ENCODE measurements at regions not wholly inside any gene's neighbourhood (a gene's known extent, or its start where the extent isn't known, plus 50 kb on each side); places are given as distances from the start of the nearest gene placed in this dataset.

DNA sequence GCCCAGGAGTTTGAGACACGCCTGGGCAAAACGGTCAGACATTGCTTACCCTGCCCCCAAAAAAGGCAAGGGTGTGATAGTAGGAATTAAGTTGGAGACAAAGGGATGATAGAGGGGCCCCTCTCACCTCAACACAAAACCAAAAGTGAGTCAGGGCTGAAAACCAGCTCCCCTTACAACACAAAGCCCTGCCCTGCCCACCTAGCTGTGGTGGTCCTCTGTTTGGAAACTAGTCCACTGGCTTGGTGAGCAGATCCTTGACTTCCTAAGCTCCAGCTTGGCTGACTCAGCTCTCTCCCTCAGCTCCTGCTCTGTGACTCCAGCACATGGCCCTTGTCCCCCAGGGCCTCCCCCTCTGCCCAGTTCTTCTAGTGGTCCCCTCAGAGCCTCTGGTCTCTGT lies 603.8 kb downstream of the PTPRC start:
- DNase-seq, result no peak
- no peak overlapping the region for H3K27ac ChIP-seq
- WGBS, 2 donors, result 82 to 84% methylated on average over 2 of the region's 2 CpGs

DNA sequence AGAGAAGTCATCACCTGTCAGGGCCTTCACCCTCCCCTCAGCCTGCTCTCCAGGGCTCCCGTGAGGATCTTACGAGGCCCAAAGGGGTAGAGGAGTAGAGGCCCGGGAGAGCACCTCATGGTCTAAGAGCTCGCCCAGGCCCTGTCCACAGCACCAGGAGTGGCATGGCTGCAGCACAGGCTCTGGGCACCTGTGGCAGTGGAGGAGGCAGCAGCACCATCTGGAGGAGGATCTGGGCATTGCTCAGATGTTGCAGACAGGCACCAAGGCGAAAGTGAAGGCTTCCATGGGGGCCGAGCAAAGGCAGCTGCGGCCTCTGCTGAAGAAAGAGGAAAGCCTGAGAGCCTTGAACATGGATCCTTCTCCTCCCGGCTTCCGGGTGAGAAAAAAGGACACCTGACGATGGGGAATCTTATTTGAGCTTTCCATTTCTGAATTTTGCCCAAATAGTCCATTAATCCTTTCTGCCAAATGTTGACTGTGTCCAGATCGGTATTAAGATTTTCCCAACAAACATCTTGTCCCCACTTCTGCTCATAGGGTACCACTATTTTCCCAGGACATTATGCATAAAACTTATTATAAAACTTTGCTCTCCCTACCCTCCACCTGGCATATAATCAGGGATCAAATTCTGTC lies 604.7 kb downstream of the PTPRC start:
- no peaks in the 10 kb centered on the region for H3K36me3 ChIP-seq (replicated peaks in 1 of 2; ENCODE audit: insufficient read depth in 1 of 2, low read depth in 2 of 2)
- H3K27ac ChIP-seq, result no peak overlapping the region
- no peaks in the 10 kb centered on the region for H3K9me3 ChIP-seq
- no peak for TF ChIP-seq POLR2A (IDR thresholded peaks at IDR 0.05)
- TF ChIP-seq, protein P1, sequence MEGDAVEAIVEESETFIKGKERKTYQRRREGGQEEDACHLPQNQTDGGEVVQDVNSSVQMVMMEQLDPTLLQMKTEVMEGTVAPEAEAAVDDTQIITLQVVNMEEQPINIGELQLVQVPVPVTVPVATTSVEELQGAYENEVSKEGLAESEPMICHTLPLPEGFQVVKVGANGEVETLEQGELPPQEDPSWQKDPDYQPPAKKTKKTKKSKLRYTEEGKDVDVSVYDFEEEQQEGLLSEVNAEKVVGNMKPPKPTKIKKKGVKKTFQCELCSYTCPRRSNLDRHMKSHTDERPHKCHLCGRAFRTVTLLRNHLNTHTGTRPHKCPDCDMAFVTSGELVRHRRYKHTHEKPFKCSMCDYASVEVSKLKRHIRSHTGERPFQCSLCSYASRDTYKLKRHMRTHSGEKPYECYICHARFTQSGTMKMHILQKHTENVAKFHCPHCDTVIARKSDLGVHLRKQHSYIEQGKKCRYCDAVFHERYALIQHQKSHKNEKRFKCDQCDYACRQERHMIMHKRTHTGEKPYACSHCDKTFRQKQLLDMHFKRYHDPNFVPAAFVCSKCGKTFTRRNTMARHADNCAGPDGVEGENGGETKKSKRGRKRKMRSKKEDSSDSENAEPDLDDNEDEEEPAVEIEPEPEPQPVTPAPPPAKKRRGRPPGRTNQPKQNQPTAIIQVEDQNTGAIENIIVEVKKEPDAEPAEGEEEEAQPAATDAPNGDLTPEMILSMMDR (IDR thresholded peaks at IDR 0.05), result peak in 2 of 7 experiments; percentile 18 to 35
- no peaks in the 10 kb centered on the region for H3K27me3 ChIP-seq
- intact Hi-C loops (cut with DNase I), result no loop called here
- 81 to 83% methylated on average over 8 to 11 of the region's 11 CpGs for WGBS, 2 donors
- H3K4me1 ChIP-seq, result no peaks in the 10 kb centered on the region
- H3K4me3 ChIP-seq, result no peak overlapping the region
- ATAC-seq (peak; percentile 58), DNase-seq (peak in 3 of 4 donors; percentile 21 to 47 (median 36))

More for the DNA sequence above, 603.8 kb downstream of the PTPRC start:
- no peak for TF ChIP-seq POLR2A (IDR thresholded peaks at IDR 0.05)
- TF ChIP-seq, protein P1 (IDR thresholded peaks at IDR 0.05), result no peak
- ATAC-seq, result no peak
- Histone ChIP-seq H3K36me3 (replicated peaks in 1 of 2; ENCODE audit: insufficient read depth in 1 of 2, low read depth in 2 of 2) (no peaks in the 10 kb centered on the region), H3K9me3 (no peaks in the 10 kb centered on the region), H3K4me1 (no peaks in the 10 kb centered on the region), H3K4me3 (no peak overlapping the region), H3K27me3 (no peaks in the 10 kb centered on the region)
- intact Hi-C loops (cut with DNase I), result no loop called here

DNA sequence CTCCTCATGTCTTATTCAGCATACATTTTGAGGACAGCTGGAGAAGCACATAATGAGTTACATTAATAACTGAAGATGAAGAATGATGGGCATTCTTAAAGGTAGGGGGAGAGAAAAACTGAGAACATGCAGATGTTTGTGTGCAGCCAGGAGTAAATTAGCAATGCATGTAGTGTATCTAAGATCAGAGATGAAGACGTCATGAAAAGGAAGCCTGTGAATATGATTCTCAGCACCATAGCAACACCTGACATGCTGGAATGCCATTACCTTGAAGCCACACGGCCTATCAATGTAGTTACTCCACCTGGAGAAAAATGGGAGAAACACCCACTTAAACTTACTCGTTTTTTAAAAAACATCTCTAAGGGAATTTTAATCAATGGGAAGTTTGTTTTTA lies 607.1 kb downstream of the PTPRC start:
- Histone ChIP-seq H3K9me3 (no peaks in the 10 kb centered on the region), H3K4me1 (no peaks in the 10 kb centered on the region), H3K27ac (no peak overlapping the region), H3K4me3 (no peak overlapping the region), H3K27me3 (no peaks in the 10 kb centered on the region), H3K36me3 (replicated peaks in 1 of 2; ENCODE audit: insufficient read depth in 1 of 2, low read depth in 2 of 2) (no peaks in the 10 kb centered on the region)
- ATAC-seq, result no peak
- DNase-seq, result no peak
- 33 to 38% methylated on average over 3 of the region's 3 CpGs for WGBS, 2 donors
- intact Hi-C loops (cut with DNase I), result no loop called here
- no peak for TF ChIP-seq POLR2A (IDR thresholded peaks at IDR 0.05)
- TF ChIP-seq, protein P1 (IDR thresholded peaks at IDR 0.05), result no peak

DNA sequence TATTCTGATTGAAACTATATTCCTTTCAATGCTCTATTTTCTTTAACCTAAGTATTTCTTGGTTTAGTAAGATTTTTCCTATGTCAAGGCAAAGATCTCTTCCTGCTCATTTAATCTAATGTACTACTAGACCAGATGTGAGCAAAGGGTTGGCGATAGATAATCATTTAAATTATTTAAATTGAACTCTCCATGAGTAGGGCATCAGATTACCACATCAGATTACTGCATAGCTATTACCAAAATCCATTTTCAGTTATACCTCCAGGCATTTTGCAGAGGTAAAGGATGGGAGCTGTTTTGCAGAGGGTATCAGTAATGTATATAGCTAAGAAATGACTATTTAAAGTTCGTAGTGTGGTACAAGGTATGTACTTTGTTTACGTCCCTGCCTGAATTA lies 607.9 kb downstream of the PTPRC start:
- H3K27ac ChIP-seq, result no peak overlapping the region
- WGBS, 2 donors, result 88 to 90% methylated on average over 3 of the region's 3 CpGs

More for the DNA sequence above, 607.9 kb downstream of the PTPRC start:
- Histone ChIP-seq H3K27me3 (no peaks in the 10 kb centered on the region), H3K36me3 (replicated peaks in 1 of 2; ENCODE audit: insufficient read depth in 1 of 2, low read depth in 2 of 2) (no peaks in the 10 kb centered on the region), H3K4me3 (no peak overlapping the region), H3K9me3 (no peaks in the 10 kb centered on the region), H3K4me1 (no peaks in the 10 kb centered on the region)
- TF ChIP-seq, protein P1 (IDR thresholded peaks at IDR 0.05), result no peak
- TF ChIP-seq POLR2A (IDR thresholded peaks at IDR 0.05), result no peak
- intact Hi-C loops (cut with DNase I), result no loop called here
- ATAC-seq (no peak), DNase-seq (no peak)
